ENCODE measurements at regions not wholly inside any gene's neighbourhood (a gene's known extent, or its start where the extent isn't known, plus 50 kb on each side); places are given as distances from the start of the nearest gene placed in this dataset.
A peak's percentile ranks its signal among the peaks of the same experiment; 100 is the strongest.

DNA sequence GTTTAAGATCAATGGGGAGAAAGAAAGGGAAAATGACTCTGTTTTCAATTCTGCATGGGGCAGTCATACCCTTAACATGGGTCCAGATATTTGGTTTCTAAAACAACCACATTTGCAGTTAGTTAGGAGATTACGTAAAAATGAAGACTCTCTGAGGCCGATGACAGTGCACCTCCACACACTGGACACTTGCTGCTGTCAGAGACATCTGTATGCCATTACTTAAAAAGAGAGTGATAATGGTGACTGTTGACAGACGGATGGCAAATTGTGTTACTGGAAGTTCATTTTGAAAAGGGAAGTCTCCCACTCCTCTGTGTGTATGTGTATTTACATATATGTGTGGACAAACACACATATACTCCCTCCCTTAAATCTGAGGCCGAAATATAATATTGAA is 304.5 kb upstream of the SEMA6D start:
- no peak for DNase-seq

DNA sequence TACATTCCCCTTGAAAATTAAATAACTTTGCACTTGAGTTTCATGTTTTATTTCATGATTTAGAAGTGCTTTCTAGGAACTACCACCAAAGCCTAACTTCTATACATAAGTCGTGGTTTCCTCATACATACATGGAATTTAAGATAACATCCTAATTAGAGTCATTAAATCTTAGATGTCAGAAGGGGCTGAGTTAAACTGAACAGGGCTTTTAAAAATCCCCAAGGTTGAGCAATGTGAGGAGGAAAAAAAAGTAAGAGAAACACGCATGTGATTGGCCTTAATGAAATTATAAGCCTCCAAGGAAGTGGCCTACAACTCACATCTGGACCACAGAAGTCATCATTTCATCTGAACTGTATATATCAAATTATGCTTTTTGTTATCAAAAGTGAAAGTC is 303.1 kb upstream of the SEMA6D start:
- DNase-seq = no peak

DNA sequence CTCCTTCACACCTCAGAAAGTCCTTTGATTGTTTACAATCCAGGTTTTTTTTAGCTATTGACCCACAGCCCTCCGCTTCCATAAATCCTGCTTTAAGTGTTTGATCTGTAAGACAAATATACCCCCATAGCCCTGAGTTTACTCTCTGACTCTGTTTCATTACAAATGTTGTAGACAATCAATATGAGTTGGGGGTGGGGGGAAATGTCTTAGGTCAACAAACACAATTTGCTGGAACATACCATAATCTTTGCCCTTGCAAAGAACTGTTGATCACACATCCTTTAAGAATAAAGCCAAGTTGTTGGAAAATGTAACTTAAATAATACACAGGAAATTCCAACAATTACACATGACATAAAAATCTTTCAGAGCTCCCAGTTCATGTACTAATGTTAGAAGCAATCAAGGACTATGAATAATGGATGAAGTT is 301.8 kb upstream of the SEMA6D start:
- DNase-seq = peak; percentile 31

DNA sequence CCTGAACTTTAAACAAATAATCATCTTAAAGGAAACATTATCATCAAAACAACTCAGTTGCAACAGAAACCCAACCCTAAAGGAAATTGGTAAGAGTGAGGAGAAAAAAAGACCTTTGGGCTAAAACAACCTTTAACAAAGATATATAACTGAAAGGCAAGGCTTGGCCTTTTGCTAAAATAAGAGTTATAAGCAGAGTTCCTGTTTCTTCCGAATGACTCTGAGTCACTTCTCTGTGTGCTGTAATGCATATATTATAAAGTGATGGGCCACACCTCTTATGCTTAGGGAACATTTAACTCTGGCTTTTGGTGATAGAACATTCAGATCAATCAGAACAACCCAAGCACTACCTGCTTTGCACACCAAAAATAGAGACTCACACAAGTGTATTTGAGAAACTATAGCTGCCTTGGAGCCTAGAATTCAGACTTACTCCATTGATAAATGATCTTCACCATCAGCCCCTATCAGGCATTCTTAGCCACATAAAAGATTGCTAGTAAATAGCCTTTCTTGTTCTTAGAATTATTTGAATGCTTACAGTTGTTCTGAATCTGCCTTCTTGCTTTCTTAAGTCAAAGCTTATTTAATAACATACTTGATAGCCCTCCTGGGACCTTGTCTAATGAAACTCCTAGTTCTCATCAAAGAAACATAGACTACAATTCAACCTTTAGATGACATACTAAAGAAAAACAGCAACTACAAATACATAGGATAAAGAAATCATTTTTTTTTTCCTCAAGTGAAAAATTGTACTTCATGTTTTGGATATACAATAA is 294.2 kb upstream of the SEMA6D start:
- DNase-seq = no peak

DNA sequence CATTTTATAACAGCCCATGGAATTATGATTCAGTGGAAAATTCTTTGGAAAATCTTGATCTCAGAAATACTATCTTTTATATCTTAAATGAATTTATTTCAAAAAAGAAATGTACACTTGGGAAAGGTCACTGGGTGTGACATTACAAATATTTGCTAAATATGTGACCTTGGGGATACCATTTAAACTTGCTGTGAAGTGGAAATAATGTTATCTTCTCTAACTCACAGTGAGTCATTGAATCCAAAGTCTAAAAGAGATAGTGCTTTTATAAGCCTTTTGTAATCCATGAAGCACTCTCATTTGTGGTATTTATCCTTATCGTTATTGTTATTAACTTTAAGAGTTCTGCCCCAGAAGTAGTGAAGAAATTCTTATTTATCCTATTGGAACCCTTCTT is 289.8 kb upstream of the SEMA6D start:
- DNase-seq = no peak

DNA sequence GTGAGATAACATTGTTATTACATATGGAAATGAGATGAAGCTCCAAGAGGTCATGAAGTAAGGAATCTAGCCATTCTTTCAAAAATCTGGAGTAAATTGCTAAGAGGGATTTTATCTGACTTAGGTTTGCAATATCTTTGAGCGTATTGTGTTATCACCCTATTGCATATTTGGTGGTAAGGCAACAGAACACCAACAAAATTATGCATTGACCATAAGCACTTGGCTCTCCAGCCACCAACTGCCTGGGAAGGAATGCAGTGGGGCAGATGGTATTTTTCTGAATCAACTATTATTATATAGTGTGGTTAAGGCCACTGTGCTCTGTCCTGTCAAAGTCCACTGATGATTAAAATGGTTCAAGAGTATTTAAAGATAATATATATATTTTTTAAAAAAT is 287.9 kb upstream of the SEMA6D start:
- no peak for DNase-seq

DNA sequence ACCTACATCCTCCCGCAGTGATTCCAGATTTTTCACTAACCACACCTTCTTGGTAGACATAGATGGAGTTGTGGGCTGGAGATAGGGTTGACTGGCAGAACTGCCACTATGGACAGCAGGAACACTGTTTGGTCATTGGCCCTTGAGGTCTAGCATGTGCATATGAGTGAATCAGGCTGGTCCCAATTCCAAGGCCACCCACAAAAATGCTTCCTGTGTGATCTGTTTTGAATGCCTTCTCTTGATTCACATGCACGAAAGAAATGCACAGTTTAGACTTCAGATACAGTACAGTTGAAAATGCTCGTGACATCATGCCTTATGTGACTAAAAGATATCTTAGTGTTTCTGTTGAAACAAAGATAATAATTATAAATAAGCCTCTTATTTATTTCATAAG is 285.8 kb upstream of the SEMA6D start:
- no peak for DNase-seq

DNA sequence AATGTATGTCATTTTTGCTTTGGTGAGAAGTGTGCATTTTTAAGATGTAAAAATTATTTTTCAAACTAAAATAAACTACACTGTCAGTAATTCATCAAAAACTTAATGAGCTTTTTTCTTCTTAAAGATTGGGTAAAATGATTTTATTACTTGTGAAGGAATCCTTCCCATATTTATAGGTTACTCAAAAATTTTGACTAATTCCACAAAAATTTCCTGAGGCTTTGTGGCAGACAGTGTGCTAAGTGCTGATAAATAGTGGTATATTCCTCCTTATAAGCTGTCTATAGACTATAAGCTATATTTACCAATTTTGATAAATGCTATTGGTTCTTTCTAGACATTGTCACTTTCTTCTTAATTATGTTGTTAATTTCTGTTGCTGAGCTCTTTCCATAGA is 284.5 kb upstream of the SEMA6D start:
- DNase-seq = no peak

DNA sequence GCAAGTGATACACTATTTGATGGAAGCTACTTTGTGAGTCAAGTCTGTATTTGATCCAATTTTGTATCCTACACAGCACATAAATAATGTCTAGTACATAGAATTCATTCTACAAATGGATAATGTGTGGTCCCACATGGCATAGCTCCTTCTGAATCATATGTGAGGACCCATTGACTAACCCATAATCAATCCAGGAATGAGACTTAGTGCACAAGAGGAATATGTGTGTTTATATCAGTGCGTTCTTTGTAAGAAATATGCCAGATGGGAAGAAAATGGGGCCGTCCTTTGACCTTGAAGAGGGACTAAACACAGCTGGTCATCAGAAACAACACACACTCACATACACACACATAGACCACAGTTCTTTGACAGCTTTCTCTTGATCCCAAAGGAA is 282.7 kb upstream of the SEMA6D start:
- no peak for DNase-seq

DNA sequence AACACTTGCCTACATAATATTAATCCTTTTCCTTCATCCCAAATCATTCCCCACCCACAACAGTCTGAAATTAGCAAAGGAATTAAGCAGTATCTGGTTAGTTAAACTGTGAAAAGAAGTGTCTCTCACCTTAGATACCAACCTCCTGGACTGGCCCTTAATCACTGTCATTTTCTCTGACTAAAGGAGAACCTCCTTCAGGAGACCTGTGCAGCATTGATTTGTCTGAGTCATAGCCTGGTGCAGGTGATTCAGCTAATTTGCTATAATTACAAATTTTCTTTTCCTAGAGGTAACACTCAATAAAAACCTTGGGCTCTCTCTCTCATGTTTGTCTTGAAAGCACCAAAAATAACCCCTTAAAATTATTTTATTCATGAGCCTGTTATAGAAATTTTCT is 279.8 kb upstream of the SEMA6D start:
- DNase-seq = no peak

DNA sequence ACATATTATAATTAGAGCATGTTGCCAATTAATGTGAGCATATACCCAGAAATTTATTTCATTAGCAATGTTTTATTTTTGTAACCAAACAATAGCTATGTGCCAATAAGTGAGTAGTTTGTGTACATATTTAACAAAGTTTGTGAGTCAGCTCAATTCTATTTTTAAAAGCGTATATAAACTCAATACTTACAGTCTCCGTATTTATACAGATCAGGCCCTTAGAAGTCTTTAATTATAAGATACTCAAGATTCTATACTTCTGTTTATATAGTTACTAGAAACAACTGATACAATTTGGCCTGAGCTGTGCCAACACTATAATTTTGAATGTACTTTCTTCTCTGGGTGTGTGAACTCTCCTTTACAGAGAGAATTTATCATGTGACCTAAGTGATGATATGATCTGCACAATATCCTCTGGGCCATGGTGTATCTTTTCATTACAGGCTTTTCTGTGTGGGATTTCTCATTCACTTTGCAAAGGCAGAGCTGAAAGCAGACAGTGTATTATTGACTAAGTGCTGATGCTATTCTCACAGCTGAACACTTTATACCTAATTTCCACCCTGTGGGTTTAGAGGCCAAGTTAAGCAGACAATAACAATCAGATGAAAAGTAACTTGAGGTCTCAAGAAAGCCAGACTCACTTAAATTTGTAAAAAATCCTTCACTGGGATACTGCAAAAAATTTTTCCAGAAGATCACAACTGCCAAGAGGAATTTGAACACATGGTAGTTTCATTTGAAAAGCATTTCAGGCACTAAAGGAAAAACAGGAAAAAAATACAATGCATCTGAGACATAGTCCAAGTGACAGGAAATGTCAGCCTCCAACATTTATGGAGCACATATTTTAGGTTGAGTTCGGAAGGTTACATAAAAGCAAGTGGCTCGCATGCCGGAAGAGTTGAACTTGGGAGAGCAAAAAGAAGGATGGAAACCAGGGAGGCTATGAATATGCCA is 277.9 kb upstream of the SEMA6D start:
- no peak for DNase-seq

DNA sequence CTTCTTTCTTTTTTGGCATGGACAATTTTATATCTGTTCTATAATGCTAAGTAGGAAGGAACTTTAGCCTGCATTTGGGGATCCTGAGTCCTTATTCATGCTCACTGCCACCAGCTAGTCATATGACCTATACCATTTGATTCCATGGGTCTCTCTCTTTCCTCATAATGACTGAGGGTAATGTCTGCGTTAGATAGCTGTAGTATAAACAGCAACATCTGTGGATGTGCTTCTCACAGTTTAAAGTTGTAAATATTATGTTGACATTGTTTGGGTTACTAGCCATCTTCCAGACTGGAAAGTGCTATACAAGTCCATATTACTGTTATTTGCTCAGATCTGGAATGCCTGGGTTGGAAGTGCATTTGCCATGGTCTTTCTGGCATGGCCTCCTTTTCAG is 274.9 kb upstream of the SEMA6D start:
- DNase-seq = no peak

DNA sequence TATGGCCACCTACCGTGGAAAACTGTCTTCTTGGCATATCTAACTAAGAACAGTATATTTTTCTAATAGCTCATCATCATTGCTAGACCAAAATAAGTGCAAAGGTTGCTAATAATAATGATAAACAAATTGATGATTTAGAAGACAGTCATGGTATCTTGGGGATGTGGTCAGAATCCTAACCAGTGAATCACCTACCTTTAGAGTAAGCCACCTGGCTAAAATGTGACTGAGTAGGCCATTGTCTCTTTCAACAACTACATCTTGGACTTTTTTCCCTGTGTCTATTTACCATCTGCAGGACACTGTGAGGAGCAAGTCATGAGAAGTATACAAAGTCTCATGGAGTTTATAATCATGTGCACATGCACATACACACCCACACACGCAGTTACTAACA is 273.5 kb upstream of the SEMA6D start:
- DNase-seq = no peak

DNA sequence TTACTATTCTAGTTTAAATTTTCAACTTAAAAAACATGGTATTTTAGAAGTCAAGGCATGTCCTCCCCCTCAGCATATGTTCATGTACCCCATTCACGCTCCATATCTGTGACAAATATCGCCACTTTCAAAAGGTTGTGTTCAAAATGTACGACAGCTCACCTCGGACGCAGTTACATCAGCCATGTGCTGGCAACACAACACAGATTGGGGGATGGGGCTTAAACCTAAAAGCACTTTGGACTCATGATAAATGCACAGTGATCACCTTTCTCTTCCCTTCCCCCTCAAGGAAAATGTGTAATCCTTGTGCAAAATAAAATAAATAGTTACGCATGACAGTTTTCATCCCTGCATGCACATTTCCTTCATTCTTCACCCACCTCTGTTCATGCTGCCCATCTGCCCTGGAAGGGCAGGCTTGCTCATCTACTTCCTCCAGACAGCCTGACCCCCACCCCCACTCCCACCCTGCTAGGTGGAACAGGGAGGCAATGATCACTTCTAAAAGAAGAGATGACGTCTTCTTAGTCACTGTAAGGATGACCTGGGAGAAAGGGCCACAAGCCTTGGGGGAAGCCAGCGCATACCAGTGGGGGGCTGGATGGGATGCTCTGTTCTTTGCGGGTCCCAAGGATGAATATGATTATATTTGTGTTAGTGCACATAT is 271.4 kb upstream of the SEMA6D start:
- DNase-seq = no peak

DNA sequence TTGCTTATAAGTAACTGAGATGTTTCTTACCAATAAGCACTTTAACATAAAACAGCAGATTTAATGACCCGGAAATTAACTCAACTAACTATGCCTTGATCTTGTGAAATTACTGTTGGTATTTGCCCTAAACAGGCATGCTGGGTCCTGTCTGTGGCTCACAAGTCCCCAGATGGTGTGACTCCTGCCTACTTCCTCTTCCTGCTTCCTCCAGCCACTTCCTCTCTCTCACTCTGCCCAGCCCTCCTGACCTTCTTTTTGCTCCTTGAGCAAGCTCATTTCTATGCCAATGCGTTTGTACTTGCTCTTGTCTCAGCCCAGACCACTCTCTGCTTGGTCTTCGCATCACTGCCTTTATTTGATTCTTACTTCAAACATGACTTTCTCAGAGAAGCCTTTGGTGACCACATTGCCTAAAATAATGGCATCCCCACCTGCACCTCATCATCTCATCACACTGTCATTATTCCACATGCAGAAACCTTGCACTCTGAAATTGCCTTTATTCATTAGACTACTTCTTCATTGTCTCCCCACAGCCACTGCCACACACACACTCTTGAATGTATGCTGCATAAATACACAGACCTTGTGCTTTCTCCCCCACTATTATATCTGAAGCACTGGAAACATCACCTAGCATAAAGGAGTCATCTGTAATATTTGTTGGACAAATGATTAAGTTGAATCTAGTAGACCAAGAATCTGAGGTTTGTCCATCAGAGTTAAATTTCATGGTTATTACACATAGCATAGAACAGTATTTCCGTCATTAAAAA is 256.3 kb upstream of the SEMA6D start:
- no peak for DNase-seq

DNA sequence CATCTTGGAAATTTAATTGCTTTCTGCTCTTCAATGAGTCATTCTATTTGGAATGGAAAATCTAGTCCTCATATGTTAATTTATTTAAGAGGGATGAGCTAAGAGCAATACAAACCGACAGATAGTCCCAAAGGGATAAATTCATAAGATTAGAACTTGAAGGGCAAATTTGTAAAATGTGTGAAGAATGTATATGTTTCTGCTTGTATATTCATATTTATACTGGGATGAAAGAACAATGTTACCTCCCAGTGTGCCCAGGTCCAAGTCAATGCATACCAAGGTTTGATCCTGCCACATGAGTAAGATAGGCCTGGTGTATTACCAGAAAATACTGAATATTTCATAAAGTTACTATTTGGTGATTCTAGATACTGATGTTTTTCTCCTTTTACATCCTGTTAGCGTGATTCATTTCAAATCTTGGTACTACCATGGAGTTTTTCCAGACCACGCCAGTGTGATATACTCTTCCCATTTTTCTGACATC is 255.6 kb upstream of the SEMA6D start:
- no peak for DNase-seq

DNA sequence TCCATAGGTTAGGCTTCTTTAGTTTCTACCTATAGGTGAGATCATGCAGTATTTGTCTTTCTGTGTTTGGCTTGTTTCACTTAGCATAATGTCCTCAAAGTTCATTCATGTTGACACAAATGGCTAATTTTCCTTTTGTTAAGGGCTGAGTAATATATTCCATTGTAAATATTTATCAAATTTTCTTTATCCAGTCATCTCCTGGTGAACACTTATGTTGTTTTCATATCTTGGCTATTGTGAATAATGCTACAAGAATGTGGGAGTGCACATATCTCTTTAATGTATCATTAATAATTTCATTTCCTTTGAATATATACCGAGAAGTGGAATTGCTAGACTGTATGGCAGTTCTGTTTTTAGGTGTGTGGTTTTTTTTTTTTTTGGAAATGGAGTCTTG is 250.9 kb upstream of the SEMA6D start:
- no peak for DNase-seq

DNA sequence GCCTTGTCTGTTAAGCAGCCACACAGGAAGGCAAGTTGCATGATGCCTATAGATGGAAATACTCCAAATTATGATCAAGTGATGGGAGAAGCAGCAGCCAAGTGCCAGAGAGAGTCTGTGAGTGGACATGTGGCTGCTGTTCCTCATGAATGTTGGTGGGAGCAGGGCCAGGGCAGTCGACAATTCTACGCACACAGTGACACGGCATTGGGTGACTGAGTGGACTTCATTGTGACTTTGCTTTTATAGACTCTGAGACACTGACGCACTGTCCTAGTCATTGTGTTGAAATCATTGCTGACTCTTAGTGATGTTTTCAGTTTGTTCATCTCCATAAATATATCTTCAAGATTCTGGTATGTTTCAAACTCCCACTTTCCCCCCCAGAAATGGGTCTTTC is 246.3 kb upstream of the SEMA6D start:
- DNase-seq = no peak

DNA sequence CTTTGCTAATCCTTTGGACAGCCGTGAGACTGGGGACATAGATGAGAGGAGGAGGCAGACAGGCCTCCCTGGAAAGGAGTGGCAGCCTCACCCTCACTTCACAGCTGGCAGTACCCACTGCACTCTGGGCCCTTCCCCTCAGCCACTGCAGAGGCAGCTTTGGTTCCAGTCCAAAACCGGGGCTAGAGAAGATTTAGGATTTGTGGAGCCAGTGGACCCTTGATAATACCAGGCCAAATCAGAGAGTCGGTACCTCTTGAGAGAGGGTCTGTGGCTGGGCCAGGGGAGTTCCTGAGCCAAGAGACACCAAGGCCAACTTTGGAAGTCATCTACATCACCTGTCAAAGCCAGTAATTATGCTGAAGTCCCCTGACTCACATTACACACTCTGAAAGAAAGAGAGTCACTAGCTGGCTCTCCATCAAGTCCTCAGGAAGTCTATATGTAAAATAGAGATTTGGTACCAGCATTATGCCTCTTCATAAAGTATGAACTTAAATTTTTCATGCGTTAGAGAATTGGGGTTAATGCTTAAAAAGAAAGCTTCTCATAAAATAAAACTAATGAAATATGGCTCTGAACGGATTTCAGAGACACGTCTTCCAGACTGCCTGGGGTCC is 244.1 kb upstream of the SEMA6D start:
- no peak for DNase-seq

DNA sequence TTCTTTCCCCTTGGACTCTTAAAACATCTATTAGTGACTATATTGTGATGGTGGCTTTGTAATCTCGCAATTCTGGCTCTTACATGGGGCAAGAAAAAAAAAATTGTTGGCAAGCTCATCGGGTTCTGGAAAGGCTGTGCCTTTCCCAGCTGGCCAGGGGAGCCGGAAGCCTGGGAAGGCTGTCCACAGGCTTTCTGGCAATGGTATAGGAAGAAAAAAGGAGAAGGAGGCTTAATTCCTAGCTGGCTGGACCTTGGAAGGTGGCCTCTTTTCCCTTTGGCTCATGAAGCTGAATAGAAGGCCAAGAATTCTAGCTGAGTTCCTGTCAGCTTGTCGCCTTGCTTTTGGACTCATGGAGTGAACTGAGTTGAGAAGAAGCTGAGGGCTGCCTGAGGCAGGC is 243.5 kb upstream of the SEMA6D start:
- no peak for DNase-seq

DNA sequence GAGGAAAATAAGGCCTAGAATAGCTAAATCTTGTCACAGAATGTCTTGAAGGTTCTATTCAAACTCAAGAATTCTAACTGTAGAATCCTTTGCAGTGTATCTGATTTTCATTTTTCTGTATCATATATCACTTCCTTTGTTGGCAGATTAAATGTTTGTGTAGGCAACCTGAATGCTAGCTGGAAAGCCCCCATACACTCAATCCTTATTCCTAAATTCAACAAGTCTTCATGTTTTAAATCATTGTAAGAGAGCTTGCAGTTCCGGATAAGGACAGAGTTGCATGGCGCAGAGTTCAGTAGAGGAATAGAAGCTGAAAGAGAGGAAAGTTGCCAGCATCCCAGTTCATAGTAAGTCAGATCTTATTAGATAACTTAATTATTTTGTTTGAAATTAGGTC is 242.0 kb upstream of the SEMA6D start:
- no peak for DNase-seq

DNA sequence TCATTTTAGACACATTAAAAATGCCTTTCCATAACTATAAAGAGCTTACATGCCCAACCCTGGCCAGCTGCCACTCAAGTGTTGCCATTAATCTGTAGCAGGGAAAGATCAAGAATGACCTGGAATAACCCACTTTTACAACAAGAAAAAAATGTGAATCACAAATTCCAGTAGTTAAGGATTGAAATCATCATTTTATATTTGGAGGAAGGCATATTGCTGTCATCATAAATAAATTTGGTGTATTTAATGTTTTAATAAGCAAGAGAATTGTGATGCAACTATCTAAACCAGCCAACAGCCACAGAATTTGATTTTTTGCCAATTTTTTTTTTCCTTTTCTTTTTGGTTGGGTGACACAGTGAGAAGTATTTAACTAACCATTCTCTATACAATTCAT is 240.0 kb upstream of the SEMA6D start:
- DNase-seq = no peak

All from right kidney (tissue), 1 donor.